Mucosa of rectum (tissue), 2 donors: ENCODE measurements at regions not wholly inside any gene's neighbourhood (a gene's known extent, or its start where the extent isn't known, plus 50 kb on each side); places are given as distances from the start of the nearest gene placed in this dataset.
"Not testable (repeated sequence)": the region's sequence is repeated elsewhere in the genome, so short reads cannot be mapped to it uniquely, and the experiment has no call there.

Source experiments
- H3K27ac ChIP-seq, 2 donors: one replicate each; pipeline ENCODE4 v1.7.0; 2013; ENCODE audit warnings: inconsistent platforms in 2 of 2, low read depth in 2 of 2, low read length in 2 of 2
- H3K27me3 ChIP-seq, 2 donors: one replicate each; pipeline ENCODE4 v1.7.0; 2013; ENCODE audit warnings: low read length in 2 of 2; ENCODE audit not compliant: control insufficient read depth in 2 of 2, insufficient read depth in 2 of 2
- H3K36me3 ChIP-seq, 2 donors: one replicate each; pipeline ENCODE4 v1.7.0; 2013; ENCODE audit warnings: low read length in 2 of 2; ENCODE audit not compliant: control insufficient read depth in 2 of 2, insufficient read depth in 2 of 2
- H3K4me1 ChIP-seq, 2 donors: one replicate each; pipeline ENCODE4 v1.7.0; 2013; ENCODE audit warnings: low read length in 2 of 2, mild to moderate bottlenecking in 1 of 2; ENCODE audit not compliant: control insufficient read depth in 2 of 2, insufficient read depth in 2 of 2
- H3K4me3 ChIP-seq, 2 donors: one replicate each; pipeline ENCODE4 v1.7.0; 2013; ENCODE audit warnings: low read length in 2 of 2
- H3K9ac ChIP-seq, 2 donors: one replicate each; pipeline ENCODE4 v1.7.0; 2013; ENCODE audit warnings: low read length in 2 of 2, low read depth in 1 of 2, mild to moderate bottlenecking in 1 of 2
- H3K9me3 ChIP-seq, 2 donors: one replicate each; pipeline ENCODE4 v1.7.0; 2013; ENCODE audit warnings: low read length in 2 of 2; ENCODE audit not compliant: control insufficient read depth in 2 of 2
- donor health status: healthy.
- donor health status: Normal muscosa, but diverticular disease.

DNA sequence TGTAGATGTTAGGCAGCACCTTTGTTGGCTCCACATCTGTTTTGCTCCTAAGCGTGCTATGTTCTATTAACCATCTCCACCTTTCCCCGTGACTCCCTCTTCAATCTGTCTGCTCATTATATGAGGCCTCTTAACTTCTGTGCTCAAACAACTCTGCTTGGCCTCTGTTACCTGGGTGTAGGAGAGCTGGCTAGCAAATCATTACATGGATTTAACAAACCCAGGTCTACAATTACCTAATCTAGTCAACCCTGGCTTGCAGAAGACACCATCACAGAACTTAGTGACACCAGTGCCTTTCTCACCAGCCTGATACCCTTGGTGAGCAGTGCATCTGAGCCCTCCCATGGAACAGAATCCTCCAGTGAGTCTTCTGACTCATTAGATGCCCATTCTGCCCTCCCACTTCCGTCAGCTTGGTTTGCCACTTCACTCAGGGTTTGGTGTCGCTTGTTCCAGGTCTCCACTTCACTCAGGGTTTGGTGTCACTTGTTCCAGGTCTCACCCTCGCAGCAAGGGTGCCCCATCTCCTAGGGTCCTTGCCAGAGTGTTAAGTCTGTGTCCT lies 92.0 kb upstream of the KIF26B start:
- H3K27ac ChIP-seq, result no peak overlapping the region
- H3K4me3 ChIP-seq, result no peak overlapping the region
- peaks cover 5 to 9% of the 10 kb centered on the region in 2 donors for H3K4me1 ChIP-seq

DNA sequence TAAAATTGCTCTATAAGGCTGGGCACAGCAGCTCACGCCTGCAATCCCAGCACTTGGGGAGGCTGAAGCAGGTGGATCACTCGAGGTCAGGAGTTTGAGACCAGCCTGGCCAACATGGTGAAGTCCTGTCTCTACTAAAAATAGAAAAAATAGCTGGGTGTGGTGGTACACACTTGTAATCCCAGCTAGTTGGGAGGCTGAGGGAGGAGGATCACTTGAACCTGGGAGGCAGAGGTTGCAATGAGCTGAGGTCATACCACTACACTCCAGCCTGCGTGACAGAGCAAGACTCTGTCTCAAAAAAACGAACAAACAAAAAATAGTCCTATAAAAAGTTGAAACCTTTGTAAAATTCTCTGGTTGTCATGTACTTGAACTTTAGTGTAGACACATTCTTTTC lies 93.0 kb upstream of the KIF26B start:
- H3K27me3 ChIP-seq, H3K9me3 ChIP-seq, H3K27ac ChIP-seq, H3K4me3 ChIP-seq, H3K36me3 ChIP-seq, H3K9ac ChIP-seq, H3K4me1 ChIP-seq: not testable (repeated sequence)

More for the DNA sequence above, 92.0 kb upstream of the KIF26B start:
- H3K27me3 ChIP-seq, result no peaks in the 10 kb centered on the region
- no peaks in the 10 kb centered on the region for H3K9me3 ChIP-seq
- no peaks in the 10 kb centered on the region for H3K36me3 ChIP-seq
- H3K9ac ChIP-seq, result no peak overlapping the region

DNA sequence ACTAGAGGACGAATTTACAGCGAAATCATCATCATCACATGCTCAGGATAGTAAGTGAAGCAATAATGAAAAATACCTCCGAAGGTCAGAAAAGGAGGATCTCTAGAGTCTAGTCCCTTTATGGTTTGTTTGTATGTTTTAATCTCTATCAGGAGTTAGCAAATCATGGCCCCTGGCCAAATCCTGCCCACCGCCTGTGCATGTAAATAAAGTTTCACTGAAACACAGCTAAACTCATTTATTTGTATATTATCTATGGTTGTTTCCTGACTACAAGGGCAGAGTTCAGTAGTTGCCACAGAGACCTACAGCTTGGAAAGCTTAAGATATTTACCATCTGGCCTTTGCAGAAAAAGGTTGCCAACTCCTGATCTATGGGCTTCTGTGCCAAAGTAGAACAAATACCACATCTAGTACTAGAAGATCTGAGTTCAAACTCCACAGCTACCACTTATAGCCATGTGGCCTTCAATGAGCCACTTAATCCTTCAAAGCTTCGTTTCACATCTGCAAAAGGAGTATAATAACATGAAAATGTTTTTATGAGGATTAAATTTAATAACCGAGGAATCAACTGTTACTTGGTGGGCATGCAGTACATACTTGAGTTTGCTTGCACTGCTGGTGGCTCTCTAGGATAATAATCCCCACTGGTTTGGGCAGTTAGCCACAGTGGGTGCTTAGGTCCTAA lies 94.0 kb upstream of the KIF26B start:
- Histone ChIP-seq H3K4me3 (no peak overlapping the region), H3K36me3 (no peaks in the 10 kb centered on the region), H3K9me3 (no peaks in the 10 kb centered on the region), H3K4me1 (peaks cover 5 to 9% of the 10 kb centered on the region in 2 donors), H3K27ac (peak overlapping the region in 1 of 2 donors; percentile 38), H3K27me3 (no peaks in the 10 kb centered on the region), H3K9ac (no peak overlapping the region)

DNA sequence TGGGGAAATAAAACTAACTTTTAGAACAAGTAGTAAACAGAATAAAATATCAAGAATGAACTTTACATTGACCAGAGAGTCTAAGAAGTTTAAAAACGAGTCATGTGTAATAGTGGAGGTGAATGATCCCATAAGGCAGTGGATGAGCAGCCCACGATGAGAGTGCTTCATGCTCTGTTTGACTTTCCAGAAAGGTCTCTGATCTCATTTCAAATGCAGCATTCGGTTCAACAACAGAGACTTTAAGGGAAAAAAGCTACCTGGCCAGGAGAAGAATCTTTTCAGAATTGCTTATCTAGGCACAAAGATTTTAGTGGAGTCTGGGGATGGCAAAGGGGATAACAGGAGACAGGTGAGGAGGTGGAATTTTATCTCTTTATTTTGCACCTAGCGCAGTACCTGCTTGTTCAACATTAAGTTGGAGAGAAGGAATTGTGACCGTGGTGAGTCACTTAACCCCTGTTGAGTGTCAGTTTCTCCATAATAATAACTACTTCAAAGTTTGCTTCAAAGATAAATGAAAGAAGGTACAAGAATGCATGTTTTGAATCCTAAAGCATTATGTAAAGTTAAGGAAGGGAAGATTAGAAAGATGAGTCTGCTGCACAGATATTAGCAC lies 94.9 kb upstream of the KIF26B start:
- H3K36me3 ChIP-seq, result no peaks in the 10 kb centered on the region
- no peak overlapping the region for H3K9ac ChIP-seq
- H3K27me3 ChIP-seq, result no peaks in the 10 kb centered on the region
- peaks cover 5 to 9% of the 10 kb centered on the region in 2 donors for H3K4me1 ChIP-seq
- H3K4me3 ChIP-seq, result no peak overlapping the region
- H3K9me3 ChIP-seq, result no peaks in the 10 kb centered on the region
- no peak overlapping the region for H3K27ac ChIP-seq

DNA sequence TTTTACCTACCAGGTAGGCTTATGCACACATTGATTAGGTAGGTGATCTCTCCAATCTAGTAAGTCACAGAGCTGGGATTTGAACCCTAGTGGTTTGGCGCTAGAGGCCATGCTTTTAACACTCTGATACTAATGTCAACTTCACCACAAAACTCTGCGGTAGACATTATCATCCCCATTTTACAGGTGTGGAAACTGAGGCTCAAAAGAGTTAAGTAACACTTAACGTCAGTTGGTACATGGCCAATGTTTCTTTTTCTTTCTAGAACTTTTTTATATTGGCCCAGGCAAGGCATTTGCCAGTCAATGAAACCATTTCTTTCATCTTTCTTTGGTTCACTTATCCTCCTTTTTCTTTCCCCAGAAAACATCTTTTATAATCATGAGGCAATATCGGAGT lies 95.9 kb upstream of the KIF26B start:
- H3K36me3 ChIP-seq, result no peaks in the 10 kb centered on the region
- H3K9ac ChIP-seq, result no peak overlapping the region
- no peak overlapping the region for H3K27ac ChIP-seq
- H3K27me3 ChIP-seq, result no peaks in the 10 kb centered on the region
- peaks cover 5 to 9% of the 10 kb centered on the region in 2 donors for H3K4me1 ChIP-seq
- no peak overlapping the region for H3K4me3 ChIP-seq
- H3K9me3 ChIP-seq, result no peaks in the 10 kb centered on the region

DNA sequence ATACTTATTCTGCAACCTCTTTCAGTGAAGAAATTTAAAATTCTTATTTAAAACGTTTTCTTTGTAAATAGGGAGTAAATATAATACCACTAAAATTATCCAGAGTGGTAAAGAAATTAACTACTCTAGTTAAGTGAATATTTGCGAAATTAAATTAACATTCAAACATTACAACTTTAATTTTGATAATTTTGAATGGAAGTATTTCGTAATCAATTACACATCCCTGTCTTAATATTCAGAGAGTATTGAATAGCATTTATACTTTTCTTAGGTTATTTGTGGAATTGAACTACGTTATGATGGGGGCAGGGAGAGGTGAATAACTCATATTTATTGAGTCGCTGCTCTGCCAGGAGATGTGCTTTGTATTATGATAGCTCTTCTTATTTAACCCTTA lies 96.3 kb upstream of the KIF26B start:
- no peaks in the 10 kb centered on the region for H3K36me3 ChIP-seq
- no peaks in the 10 kb centered on the region for H3K9me3 ChIP-seq
- H3K27me3 ChIP-seq, result no peaks in the 10 kb centered on the region
- no peak overlapping the region for H3K27ac ChIP-seq
- no peak overlapping the region for H3K4me3 ChIP-seq
- H3K4me1 ChIP-seq, result peaks cover 5 to 9% of the 10 kb centered on the region in 2 donors
- H3K9ac ChIP-seq, result no peak overlapping the region

DNA sequence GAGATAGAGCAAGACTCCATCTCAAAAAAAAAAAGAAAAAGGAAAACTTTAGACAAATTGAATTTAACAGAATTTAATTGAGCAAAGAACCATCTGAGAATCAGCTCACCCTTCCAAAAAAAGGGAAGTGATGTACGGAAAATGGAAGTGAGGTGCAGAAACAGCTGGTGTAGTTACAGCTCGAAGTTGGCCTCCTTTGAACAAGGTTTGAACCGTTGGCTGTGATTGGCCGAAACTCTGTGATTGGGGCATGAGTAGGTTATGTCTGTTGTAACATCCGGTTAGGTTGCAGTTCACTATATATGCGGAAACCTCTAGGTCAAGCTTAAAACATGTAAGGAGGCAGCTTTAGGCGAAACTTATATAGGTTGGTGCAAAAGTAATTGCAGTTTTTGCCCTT lies 97.9 kb upstream of the KIF26B start:
- H3K9me3 ChIP-seq, result no peaks in the 10 kb centered on the region
- no peak overlapping the region for H3K27ac ChIP-seq
- H3K27me3 ChIP-seq, result no peaks in the 10 kb centered on the region
- no peak overlapping the region for H3K9ac ChIP-seq
- H3K4me3 ChIP-seq, result no peak overlapping the region
- H3K36me3 ChIP-seq, result no peaks in the 10 kb centered on the region
- peaks cover 5 to 9% of the 10 kb centered on the region in 2 donors for H3K4me1 ChIP-seq

DNA sequence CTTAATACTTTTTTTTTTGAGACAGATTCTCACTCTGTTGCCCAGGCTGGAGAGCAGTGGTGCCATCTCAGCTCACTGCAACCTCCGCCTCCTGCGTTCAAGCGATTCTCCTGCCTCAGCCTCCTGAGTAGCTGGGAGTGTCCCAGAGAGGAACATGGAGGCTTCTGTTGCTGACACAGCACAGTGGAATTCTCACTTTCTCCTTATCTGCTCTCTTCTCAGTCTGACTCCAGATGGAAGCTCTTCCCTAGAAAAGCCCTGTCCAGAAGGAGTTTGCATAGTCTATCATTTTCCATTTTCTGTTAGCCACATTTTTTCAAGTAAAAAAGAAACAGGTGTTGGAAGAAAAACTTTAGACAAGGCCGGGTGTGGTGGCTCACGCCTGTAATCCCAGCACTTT lies 98.5 kb upstream of the KIF26B start:
- not testable (repeated sequence) for H3K4me1 ChIP-seq, H3K27ac ChIP-seq

DNA sequence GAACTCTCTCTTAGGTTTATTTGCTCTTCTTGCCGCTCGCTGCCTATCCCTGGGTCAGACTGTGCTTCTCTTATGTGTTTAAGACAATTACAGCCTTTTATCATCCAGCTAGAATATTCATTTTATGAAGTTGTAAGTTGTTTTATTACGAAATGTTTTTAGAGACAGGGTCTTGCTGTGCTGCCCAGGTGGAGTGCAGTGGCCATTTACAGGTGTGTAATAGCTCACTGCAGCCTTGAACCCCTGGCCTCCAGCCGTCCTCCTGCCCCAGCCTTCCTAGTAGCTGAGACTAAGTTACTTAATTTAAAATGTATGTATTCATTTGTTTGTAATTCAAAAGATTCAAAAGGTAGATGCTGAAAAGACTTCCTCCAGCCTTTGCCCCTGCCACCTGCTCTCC lies 99.0 kb upstream of the KIF26B start:
- Histone ChIP-seq H3K36me3 (no peaks in the 10 kb centered on the region), H3K9me3 (no peaks in the 10 kb centered on the region), H3K9ac (no peak overlapping the region), H3K4me3 (no peak overlapping the region), H3K27ac (no peak overlapping the region), H3K27me3 (no peaks in the 10 kb centered on the region), H3K4me1 (peaks cover 5% of the 10 kb centered on the region in 2 donors)

More for the DNA sequence above, 98.5 kb upstream of the KIF26B start:
- H3K4me3 ChIP-seq, H3K36me3 ChIP-seq, H3K9ac ChIP-seq, H3K9me3 ChIP-seq, H3K27me3 ChIP-seq: not testable (repeated sequence)

DNA sequence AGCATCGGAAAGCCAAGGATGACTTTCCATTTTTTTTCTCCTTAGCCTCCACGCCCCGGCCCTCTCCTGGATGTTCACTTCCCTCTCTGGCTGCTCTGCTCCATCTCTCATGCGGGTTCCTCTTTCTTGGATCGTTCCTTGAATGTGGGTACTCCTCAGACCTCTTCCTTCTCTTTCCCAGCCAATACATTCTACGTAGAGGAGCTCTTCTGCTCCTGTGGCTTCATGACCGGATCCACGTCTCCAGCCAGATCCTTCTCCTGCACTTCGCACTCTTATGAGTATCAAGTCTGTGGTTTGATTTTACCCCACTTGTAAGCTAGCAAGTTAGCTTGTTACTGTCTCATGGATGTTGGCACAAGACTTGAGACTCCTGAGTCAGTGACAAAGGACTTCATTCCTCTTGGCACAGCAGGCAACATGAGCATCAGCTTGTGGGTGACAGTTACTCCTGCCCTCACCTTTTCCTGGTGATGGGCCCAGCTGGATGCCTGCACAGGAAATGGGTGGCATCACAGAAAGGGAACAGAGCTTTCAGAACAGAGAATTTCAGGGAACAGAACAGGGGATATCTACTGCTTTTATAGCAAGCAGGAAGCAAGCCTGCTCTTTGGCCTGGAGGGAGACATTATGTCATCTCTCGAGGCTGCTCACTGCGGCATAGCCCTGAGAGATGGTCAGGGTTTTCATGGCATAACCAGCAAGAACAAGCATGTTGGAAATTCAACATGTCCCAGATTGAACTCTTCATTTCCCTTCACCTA lies 100.1 kb upstream of the KIF26B start:
- no peak overlapping the region for H3K9ac ChIP-seq
- H3K27me3 ChIP-seq, result no peaks in the 10 kb centered on the region
- H3K4me3 ChIP-seq, result no peak overlapping the region
- H3K9me3 ChIP-seq, result no peaks in the 10 kb centered on the region
- H3K36me3 ChIP-seq, result no peaks in the 10 kb centered on the region
- H3K27ac ChIP-seq, result no peak overlapping the region
- no peaks in the 10 kb centered on the region for H3K4me1 ChIP-seq
